Testis (tissue), 2 donors: ENCODE measurements at regions not wholly inside any gene's neighbourhood (a gene's known extent, or its start where the extent isn't known, plus 50 kb on each side); places are given as distances from the start of the nearest gene placed in this dataset.

Experiments used
- DNase-seq: peaks from one replicate; pipeline ENCODE4 v3.0.0-alpha.2; 2019
- H3K27ac ChIP-seq, 2 donors: fragments of 200-600 bp; sonication (generic); one replicate each; pipeline ENCODE4 v1.5.1; 2019
- H3K27me3 ChIP-seq: fragments of 200-600 bp; sonication (generic); one replicate; pipeline ENCODE4 v1.5.1; 2019
- H3K36me3 ChIP-seq: fragments of 200-600 bp; sonication (generic); one replicate; pipeline ENCODE4 v1.5.1; 2017; ENCODE audit warnings: low read depth; ENCODE audit errors: missing control alignments
- H3K4me1 ChIP-seq: fragments of 200-600 bp; sonication (generic); one replicate; pipeline ENCODE4 v1.5.1; 2019
- H3K4me3 ChIP-seq, 2 donors: fragments of 200-600 bp; sonication (generic); one replicate each; pipeline ENCODE4 v1.5.1; 2017 to 2019
- H3K9me3 ChIP-seq: fragments of 200-600 bp; sonication (generic); one replicate; pipeline ENCODE4 v1.5.1; 2017
- POLR2A ChIP-seq: fragments of 450-650 bp; IDR thresholded peaks from one replicate; pipeline ENCODE4 v1.6.1; 2017; ENCODE audit warnings: antibody characterized with exemption, mild to moderate bottlenecking, moderate library complexity
- whole genome bisulfite sequencing, 2 donors: methylation state at CpG; one replicate each; pipeline ENCODE4 v1.1.5; 2018; 5-methylcytosine and 5-hydroxymethylcytosine counted together
- intact Hi-C: fragments of 100-400 bp; cut with DNase I; formaldehyde crosslinking; loops from one replicate; pipeline ENCODE4 v1.15.1; 2023; ENCODE audit warnings: low total_unique reads
- small RNA-seq, 2 donors: library from RNA; depleted of rRNA; stranded (forward); fragments of <200 nt; gene quantifications; one replicate each; pipeline ENCODE3, GENCODE V24; 2016
- TF ChIP-seq, protein P1 (sequence below), 3 experiments: fragments of 450-650 bp in 2 of 3; fragments of 200-600 bp in 1 of 3; sonication (generic) in 1 of 3; IDR thresholded peaks; one replicate each; pipeline ENCODE4 v1.5.1; 2016 to 2019; ENCODE audit warnings: antibody characterized with exemption in 3 of 3, mild to moderate bottlenecking in 2 of 3, moderate library complexity in 1 of 3

DNA sequence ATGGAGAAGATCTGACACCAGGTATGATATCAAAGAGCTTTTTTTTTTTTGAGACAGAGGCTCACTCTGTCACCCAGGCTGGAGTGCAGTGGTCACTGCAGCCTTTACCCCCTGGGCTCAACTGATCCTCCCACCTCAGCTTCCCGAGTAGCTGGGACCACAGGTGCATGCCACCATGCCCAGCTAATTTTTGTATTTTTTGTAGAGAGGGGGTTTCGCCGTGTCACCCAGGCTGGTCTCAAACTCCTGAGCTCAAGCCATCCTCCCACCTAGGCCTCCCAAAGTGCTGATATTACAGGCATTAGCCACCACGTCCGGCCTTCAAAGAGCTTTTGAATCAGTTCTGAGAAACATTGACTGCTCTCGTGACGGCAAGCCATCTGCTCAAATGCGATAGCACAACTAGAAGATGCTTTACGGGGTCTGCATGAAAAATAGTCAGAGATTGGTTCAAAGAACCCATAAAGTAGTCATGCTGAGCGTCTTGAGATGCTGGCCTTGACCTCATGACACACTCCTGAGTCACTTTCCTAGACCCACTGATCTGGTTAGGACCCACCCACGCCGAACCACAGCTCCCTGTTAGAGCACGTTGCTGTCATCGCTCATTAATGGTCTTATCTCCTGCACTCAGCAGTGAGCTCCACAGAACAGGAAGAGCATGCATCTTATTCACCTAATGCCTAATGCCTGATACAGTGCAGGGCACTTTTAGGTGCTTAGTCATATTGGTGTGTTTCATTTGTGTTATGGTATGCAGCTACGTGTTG, 57.0 kb upstream of the NR2F2 start:
- TF ChIP-seq, protein P1, sequence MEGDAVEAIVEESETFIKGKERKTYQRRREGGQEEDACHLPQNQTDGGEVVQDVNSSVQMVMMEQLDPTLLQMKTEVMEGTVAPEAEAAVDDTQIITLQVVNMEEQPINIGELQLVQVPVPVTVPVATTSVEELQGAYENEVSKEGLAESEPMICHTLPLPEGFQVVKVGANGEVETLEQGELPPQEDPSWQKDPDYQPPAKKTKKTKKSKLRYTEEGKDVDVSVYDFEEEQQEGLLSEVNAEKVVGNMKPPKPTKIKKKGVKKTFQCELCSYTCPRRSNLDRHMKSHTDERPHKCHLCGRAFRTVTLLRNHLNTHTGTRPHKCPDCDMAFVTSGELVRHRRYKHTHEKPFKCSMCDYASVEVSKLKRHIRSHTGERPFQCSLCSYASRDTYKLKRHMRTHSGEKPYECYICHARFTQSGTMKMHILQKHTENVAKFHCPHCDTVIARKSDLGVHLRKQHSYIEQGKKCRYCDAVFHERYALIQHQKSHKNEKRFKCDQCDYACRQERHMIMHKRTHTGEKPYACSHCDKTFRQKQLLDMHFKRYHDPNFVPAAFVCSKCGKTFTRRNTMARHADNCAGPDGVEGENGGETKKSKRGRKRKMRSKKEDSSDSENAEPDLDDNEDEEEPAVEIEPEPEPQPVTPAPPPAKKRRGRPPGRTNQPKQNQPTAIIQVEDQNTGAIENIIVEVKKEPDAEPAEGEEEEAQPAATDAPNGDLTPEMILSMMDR (IDR thresholded peaks at IDR 0.05): no peak
- no peak for TF ChIP-seq POLR2A
- no peaks in the 10 kb centered on the region for H3K36me3 ChIP-seq
- no peaks in the 10 kb centered on the region for H3K27me3 ChIP-seq
- no peaks in the 10 kb centered on the region for H3K9me3 ChIP-seq
- 83 to 84% methylated on average over 15 of the region's 15 CpGs for WGBS, 2 donors
- no peak overlapping the region for H3K27ac ChIP-seq
- intact Hi-C loops: no loop called here
- DNase-seq: no peak
- H3K4me3 ChIP-seq: no peak overlapping the region
- H3K4me1 ChIP-seq: no peaks in the 10 kb centered on the region

DNA sequence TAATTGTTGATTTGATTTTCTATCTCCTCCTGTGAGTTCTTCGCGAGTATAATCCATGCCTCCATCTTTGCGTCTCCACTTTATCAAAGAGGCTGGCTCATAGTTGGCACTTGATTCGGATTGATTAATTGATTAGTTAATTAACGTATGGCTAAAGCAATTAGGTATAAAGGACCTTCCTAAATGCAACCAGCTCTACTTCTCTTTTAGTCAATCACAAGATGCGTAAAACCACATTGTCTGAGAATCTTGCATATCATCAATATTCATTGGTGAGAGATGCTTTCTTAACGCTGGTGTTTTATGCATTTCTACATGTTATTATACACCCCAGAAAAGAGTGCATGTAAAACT, 56.4 kb upstream of the NR2F2 start:
- TF ChIP-seq, protein P1 (IDR thresholded peaks at IDR 0.05): no peak
- no peak for TF ChIP-seq POLR2A
- 77 to 80% methylated on average over 7 of the region's 7 CpGs for WGBS, 2 donors
- H3K4me1 ChIP-seq: no peaks in the 10 kb centered on the region
- DNase-seq: no peak
- H3K27me3 ChIP-seq: no peaks in the 10 kb centered on the region
- no peak overlapping the region for H3K27ac ChIP-seq
- no peaks in the 10 kb centered on the region for H3K36me3 ChIP-seq
- no peak overlapping the region for H3K4me3 ChIP-seq
- H3K9me3 ChIP-seq: no peaks in the 10 kb centered on the region
- intact Hi-C loops: no loop called here

DNA sequence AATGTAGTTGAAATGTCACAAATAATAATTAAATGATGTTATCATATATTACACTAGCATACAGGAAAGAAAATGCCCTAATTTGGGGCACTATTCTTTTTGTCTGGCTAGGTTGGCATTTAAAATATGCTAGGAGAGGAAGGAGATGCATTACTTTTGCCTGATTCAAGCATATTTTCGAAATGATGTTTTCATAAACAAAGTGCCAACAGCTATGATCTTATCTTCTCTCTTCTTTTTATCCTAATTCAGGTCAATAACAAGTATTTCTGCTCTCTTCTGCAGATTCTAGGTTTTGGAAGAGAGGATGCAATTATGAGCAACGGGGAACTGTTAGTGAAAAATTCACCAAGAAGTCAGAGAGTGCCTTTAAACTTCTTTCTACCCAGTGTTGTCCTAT, 55.8 kb upstream of the NR2F2 start:
- no peak overlapping the region for H3K27ac ChIP-seq
- no peak for DNase-seq
- H3K27me3 ChIP-seq: no peaks in the 10 kb centered on the region
- no peak overlapping the region for H3K4me3 ChIP-seq
- intact Hi-C loops: no loop called here
- WGBS, 2 donors: 78 to 90% methylated on average over 2 of the region's 2 CpGs
- H3K9me3 ChIP-seq: no peaks in the 10 kb centered on the region
- H3K4me1 ChIP-seq: no peaks in the 10 kb centered on the region
- no peak for TF ChIP-seq POLR2A
- TF ChIP-seq, protein P1 (IDR thresholded peaks at IDR 0.05): no peak
- no peaks in the 10 kb centered on the region for H3K36me3 ChIP-seq

DNA sequence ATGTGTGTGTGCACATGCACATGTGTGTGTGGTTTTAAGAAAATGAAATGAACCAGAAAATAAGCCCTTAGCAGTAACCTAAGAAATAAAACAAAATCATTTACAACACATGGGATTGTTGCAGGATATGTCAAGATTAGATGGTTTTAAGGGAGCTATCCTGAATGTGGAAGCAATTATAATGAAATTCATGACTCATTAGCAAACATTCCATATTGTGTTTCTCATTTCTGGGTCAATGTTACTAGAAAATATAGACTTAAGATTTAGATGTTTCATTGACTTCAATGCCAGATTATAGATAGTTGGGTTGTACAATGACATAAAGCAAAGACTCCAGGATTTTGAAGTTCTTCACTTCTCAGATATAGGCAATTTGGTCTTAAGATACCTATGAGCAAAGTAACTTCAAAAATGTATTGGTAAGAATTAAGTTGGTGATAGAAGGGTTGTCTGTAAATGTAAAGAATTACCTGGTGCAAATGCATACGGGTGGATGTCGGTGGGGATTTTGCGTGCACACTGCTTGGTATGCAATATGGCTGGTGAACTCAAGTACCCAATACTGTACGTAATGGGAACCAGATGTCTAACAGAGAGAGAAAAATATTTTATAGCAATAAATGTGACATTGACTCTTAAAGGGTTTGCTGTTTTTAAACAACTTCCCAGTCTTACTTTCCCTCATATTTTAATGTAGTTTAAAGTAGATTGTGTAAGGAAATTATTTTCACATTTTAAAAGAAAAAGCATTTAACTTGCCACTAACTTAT, 53.9 kb upstream of the NR2F2 start:
- Histone ChIP-seq H3K27me3 (no peaks in the 10 kb centered on the region), H3K4me1 (no peaks in the 10 kb centered on the region), H3K27ac (no peak overlapping the region), H3K36me3 (no peaks in the 10 kb centered on the region), H3K9me3 (no peaks in the 10 kb centered on the region), H3K4me3 (no peak overlapping the region)
- no peak for DNase-seq
- intact Hi-C loops: no loop called here
- TF ChIP-seq, protein P1 (IDR thresholded peaks at IDR 0.05): no peak
- no peak for TF ChIP-seq POLR2A
- 90 to 93% methylated on average over 4 of the region's 4 CpGs for WGBS, 2 donors

Small RNAs in the stretch of these regions (small RNA-seq; reads per million reads assigned to genes)
- 0 reads per million in 2 donors for gene AC012409.4
- gene RNU2-3P: 0.18 to 0.19 reads per million in 2 donors
